GM12874 (cell line): ENCODE measurements at regions not wholly inside any gene's neighbourhood (a gene's known extent, or its start where the extent isn't known, plus 50 kb on each side); places are given as distances from the start of the nearest gene placed in this dataset.

ENCODE experiments used
- TF ChIP-seq, protein P1 (sequence below): IDR thresholded peaks from 2 replicates; pipeline ENCODE4 v1.5.1; 2011; ENCODE audit warnings: low read depth, mild to moderate bottlenecking, control low read depth, low read length, moderate library complexity; ENCODE audit not compliant: insufficient read depth

DNA sequence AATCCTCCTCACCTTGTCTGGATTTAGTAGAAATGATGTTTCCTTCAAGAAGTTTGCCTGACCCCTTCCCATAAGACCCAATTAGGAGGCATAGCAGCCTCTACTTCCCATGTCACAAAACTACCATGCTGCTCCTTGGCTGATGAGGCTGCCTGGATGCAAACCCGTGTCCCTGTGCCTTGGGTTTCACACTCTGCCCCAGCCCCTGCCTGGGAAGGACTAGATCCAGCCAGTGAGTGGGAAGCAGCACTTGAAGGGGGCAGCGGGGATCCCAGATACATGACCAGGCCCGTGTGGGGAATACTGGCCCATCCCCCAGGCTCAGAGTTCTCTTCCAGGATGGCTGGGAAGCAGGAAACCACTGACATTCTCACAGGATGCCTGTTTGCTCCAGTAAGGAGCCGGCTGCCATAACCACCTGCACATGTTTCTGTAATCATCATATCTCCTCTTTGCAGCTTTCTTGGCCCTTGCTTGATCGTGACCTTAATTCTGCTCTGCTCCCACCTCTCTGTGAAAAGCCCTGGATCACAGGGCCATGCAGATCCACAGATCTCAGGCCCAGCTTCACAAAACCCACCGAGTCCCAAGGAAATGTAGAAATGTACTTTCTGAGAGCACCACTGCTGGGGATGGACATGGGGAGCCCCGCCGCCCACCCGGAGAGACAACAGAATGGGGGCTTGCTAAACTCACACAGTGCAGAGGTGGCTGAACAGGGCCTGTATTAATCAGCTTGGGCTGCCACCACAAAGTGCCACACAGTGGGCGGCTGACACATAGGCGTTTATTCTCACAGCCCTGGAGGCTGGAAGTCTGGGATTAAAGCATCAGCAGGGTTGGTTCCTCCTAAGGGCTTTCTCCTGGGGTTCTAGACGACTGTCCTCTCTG lies 287.8 kb upstream of the IGFBP3 start:
- TF ChIP-seq, protein P1, sequence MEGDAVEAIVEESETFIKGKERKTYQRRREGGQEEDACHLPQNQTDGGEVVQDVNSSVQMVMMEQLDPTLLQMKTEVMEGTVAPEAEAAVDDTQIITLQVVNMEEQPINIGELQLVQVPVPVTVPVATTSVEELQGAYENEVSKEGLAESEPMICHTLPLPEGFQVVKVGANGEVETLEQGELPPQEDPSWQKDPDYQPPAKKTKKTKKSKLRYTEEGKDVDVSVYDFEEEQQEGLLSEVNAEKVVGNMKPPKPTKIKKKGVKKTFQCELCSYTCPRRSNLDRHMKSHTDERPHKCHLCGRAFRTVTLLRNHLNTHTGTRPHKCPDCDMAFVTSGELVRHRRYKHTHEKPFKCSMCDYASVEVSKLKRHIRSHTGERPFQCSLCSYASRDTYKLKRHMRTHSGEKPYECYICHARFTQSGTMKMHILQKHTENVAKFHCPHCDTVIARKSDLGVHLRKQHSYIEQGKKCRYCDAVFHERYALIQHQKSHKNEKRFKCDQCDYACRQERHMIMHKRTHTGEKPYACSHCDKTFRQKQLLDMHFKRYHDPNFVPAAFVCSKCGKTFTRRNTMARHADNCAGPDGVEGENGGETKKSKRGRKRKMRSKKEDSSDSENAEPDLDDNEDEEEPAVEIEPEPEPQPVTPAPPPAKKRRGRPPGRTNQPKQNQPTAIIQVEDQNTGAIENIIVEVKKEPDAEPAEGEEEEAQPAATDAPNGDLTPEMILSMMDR: no peak

DNA sequence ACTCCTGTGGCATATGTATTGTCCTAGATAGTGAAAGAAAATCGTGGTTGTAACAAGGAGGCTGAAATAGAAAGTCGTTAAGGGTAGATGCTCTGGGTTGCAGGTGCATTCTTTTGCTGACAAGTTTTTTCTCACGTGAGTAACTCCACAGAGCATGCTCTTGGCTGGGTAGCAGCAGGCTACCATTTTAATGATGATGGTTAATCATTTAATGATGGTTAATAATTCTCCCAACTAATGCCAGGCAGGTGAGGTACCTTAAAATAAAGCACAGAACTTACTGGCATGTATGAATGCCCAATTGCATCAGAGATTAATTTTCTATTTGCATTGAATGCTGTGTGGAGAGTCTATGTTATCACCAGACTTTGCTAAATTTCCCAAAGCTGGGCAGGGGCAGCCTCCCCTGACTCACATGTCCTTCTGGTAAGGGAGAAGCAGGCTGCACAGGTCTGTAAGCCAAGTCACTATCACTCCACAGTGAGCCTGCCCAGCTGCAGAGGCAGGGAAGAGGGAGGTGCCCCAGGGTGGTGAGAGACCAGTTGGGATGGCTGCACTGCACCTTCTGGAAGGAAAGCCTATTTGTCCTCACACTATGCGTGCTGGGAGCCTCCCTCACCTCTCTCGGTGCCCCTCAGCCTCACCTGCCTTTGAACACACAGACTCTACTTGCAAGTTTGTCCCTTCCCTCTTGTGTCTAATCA lies 287.0 kb upstream of the IGFBP3 start:
- TF ChIP-seq, protein P1: no peak

GRCh38 chr7:46206476-46207060 lies 285.5 kb upstream of the IGFBP3 start:
- TF ChIP-seq, protein P1: no peak

GRCh38 chr7:46205478-46205877 lies 284.4 kb upstream of the IGFBP3 start:
- TF ChIP-seq, protein P1: no peak

GRCh38 chr7:46203926-46204325 lies 282.9 kb upstream of the IGFBP3 start:
- TF ChIP-seq, protein P1: no peak

DNA sequence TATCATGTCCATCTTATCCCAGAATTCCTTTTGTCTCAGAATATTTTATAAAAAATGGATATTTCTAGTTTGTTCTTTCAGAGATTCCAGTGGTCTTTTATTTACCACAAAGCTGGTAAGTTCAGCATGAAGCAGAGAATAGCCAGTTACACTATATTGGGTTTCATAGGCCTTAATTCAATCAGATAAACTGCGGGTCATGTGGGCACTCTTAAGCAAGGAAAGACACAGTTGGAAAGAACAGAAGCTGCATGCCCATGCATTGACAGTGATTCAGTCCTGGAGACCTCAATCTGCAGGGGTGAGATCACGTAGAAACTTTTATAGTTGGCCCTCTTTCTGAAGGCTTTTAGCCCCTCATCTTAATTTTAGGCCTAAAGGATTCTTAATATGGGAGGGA lies 281.3 kb upstream of the IGFBP3 start:
- TF ChIP-seq, protein P1: no peak

GRCh38 chr7:46201961-46202360 lies 280.9 kb upstream of the IGFBP3 start:
- TF ChIP-seq, protein P1: no peak
